ENCODE measurements at regions not wholly inside any gene's neighbourhood (a gene's known extent, or its start where the extent isn't known, plus 50 kb on each side); places are given as distances from the start of the nearest gene placed in this dataset.

DNA sequence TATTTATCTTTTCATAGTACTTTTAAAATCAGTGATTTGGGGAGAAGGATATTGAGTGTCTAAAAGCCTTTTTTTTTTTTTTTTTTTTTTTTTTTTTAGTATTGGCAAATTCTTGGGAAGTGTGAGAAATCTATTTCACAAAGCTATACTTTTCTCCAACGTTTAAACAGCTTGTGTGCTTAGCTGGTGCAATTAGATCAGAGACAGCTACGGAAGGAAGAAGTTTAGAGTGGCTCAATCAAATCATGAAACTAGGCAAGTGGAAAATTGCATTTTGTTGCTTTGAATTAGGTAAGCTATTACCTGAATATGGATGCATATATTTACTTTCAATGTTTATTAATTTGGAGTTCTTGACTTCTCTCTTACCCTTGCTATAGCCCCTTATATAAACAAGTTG lies 1001.9 kb downstream of the PDHA2 start:
- DNase-seq, result no peak

DNA sequence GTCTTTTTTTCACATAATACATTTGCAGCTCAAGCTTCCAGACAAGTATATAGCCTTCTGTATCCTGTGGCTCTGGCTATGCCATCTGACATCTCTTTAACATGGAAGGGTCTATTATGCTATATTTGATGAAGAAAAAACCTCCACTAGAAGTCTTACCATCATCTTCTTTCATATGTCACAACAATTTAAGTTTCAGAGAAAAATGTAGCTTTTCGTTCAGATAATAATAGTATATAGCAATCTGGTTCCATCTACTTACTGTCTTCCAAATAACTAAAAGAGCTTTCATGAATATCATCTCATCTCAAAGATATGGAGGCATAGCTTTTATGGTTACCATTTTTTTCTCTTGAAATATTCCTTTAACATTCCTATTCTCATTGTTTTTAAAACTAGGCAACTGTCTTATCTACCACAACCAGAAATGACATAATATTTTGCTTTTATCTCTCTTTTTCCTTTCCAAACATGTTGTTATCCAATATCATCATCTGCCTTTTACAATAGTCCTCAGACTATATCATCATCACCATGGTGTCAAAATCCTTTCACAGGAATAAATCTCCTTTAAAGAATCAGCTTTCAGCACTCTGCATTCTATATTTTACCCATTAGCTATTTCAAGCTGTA lies 1005.1 kb downstream of the PDHA2 start:
- no peak for DNase-seq

DNA sequence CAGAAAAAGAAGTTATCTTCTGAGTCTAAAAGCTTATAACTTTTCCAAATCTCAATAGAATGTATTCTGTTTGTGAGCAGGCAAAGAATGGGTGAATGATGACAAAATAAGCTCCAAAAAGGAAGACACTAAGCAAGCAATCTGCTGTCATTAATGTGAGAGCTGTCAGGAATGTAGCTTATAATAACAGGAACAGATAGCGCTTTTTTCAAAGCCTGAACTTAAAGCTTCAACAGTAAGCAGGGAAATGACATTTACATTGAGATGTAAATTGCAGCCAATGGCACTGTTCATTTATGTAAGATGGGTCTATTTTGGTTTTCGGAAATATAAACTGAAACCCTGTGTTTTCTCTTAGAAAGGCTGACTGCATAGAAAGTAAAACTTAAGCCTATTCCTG lies 1005.9 kb downstream of the PDHA2 start:
- DNase-seq, result no peak

- DNase-seq, result no peak
Measured at GRCh38 chr4:96874657-96875056, 1034.8 kb downstream of the PDHA2 start.

GRCh38 chr4:96879527-96879926 lies 1039.6 kb downstream of the PDHA2 start:
- no peak for DNase-seq

DNA sequence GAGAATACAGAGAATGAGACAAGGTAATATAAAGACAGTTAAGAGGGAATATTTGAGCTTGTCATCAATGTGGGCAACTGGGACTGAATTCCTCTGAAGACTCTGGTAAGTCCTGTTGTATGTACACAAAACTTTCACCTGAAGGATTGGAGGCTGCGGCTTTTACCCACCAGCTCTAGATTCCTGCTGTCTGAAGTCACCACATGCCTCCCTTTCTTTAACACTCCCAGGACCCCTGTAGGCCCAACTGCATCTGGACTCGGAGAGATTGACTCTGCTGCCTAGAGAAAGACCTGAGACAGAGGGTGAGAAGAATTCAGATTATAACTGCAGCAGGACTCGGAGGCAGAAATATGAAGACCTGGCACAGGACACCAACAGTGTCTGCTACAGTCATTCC lies 1048.0 kb downstream of the PDHA2 start:
- no peak for DNase-seq

GRCh38 chr4:96894621-96895020 lies 1054.7 kb downstream of the PDHA2 start:
- no peak for DNase-seq

DNA sequence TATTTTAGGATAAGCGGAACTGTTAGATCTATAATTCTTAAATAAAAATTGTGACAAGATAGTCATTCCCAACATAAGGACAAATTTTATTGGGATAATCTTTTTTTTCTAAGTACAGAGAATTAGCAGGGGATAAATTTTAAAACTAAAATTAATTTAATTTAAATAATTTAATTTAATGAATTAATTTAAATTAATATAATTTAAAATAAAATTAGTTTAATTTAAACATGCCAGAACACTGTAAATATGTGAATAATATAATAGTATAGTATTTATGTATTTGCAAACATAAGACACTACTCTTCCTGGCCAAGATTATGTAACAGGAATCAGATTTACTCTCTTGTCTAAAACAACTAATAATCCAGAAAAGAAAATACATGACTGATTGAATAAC lies 1055.9 kb downstream of the PDHA2 start:
- no peak for DNase-seq

- no peak for DNase-seq
Measured at GRCh38 chr4:96912716-96913115, 1072.8 kb downstream of the PDHA2 start.

GRCh38 chr4:96913441-96914080 lies 1073.7 kb downstream of the PDHA2 start:
- no peak for DNase-seq

GRCh38 chr4:96916711-96917110 lies 1076.8 kb downstream of the PDHA2 start:
- DNase-seq, result no peak

GRCh38 chr4:96936886-96937285 lies 1097.0 kb downstream of the PDHA2 start:
- no peak for DNase-seq

- no peak for DNase-seq
Measured at GRCh38 chr4:96946552-96946951, 1106.7 kb downstream of the PDHA2 start.

DNA sequence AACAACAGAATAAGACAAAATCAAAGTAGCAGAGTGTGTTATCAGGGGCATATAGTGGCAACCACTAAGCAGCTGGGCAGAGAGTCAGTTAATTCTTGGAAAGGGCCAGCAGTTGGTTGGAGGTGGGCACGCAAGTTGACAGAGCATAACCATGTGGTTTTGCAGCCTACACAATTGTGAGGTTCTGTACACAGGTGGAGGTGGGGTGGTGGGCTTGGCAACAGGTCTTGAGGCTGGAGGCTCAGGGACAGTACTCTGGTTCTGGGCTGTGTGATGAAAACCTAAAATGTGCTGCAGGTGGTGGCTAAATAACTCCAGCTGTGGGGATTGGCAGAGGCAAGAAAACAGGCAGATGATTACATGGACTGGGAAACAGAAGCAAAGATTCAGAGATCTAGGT lies 1112.7 kb downstream of the PDHA2 start:
- DNase-seq, result no peak

- no peak for DNase-seq
Measured at GRCh38 chr4:96955226-96955625, 1115.3 kb downstream of the PDHA2 start.

- no peak for DNase-seq
Measured at GRCh38 chr4:96955691-96956090, 1115.8 kb downstream of the PDHA2 start.

DNA sequence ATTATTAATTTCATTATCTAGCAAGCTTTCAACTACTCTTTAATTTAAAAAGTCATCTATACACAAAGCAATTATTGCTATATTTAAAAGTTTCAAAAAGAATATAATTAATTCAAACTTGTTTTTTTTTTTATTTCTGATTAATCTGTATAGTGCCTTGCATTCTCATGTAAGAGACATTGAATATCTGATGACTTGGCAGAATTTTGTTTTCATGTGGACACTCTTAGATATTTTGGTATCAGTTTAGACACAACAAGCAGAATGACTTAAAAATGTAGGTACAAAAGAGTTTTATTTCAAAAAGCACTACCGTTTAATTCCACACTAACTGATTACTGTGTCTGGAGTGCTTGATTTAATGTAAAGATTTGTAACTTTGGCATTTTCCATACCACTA lies 1129.6 kb downstream of the PDHA2 start:
- DNase-seq, result no peak

GRCh38 chr4:96972920-96973319 lies 1133.0 kb downstream of the PDHA2 start:
- DNase-seq, result no peak

- DNase-seq, result no peak
Measured at GRCh38 chr4:96974295-96974694, 1134.4 kb downstream of the PDHA2 start.

DNA sequence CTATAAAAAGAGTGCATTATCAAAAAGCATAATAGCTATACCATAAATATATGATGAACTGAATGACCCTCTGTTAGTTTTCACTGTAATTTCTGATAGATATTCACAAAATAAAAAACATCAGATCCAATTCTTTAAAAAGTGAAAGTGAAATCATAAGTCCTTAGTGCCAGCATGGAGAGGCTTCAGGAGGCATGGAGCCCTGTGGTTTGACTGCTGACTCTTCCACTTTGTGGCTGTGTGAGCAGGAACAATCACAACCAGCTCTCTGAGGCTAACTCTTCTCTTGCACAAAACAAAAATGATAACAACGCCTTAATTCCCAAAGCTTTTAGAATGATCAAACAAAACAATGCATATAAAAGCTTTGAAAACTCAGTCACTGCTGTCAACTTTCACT lies 1143.9 kb downstream of the PDHA2 start:
- DNase-seq, result no peak

GRCh38 chr4:96986816-96987215 lies 1146.9 kb downstream of the PDHA2 start:
- DNase-seq, result no peak

DNA sequence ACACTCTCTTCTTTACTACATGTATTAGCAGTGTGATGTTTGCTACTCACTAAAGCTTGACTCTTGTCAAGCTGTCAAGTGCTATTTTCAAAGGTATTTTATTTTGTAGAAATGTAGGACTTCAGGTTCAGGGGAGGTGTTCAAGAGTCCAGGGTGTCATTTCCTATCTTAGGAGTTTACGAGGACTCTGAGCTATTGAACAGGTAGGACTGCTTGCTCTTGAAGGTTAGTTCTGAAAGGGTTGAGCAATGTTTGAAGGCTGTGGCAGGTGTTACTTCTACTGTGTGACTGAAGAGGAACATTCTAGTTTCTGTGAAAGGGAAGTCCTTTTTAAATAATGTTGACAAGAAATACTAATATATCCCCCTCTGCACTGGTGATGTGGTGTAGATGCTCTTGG lies 1151.2 kb downstream of the PDHA2 start:
- no peak for DNase-seq

GRCh38 chr4:96992443-96992842 lies 1150.8 kb downstream of the STPG2 start:
- no peak for DNase-seq

- no peak for DNase-seq
Measured at GRCh38 chr4:96993560-96993959, 1149.7 kb downstream of the STPG2 start.

DNA sequence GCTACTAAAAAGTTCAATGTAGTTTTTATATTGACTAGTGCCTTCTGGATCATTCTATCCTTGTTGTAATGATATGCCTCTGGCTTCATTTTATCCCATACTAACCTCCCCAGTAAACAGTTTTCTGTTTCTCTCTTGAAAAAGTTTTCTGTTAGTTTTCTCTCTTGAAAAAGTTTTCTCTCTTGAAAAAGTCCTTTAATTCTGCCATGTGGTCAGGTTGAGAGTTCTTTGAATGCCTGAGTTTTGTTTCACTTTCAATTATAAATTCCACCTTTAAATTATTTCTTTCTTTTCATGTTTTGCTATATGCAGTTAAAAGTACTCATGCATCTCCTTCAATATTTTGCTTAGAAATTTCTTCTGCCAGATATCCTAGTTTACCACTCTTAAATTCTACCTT lies 1139.6 kb downstream of the STPG2 start:
- DNase-seq, result no peak
